WTC11 (cell line): ENCODE measurements at regions not wholly inside any gene's neighbourhood (a gene's known extent, or its start where the extent isn't known, plus 50 kb on each side); places are given as distances from the start of the nearest gene placed in this dataset.

Source experiments
- ATAC-seq: fragments of 200-7000 bp; cut with Tn5 transposase; 2 replicates; pipeline ENCODE4 v1.10.0; 2021; ENCODE audit warnings: mild to moderate bottlenecking, moderate library complexity
- CTCF ChIA-PET: fragments of 300-600 bp; sonication (Branson Sonifier 250); formaldehyde crosslinking; loops from one replicate; lab custom pipeline; 2021; ENCODE audit warnings: antibody characterized with exemption; lab: Charles Lee
- POLR2A ChIA-PET: fragments of 350-600 bp; sonication (Branson Sonifier 250); formaldehyde crosslinking; loops from one replicate; lab custom pipeline; 2021; ENCODE audit warnings: antibody characterized with exemption; lab: Charles Lee
- DNase-seq: peaks from one replicate; pipeline ENCODE4 v3.0.0; 2021; ENCODE audit warnings: low spot score
- H3K27ac Mint-ChIP-seq: 2 replicates; pipeline ENCODE4 v1.8.0; 2021; ENCODE audit warnings: mixed read lengths
- H3K27me3 Mint-ChIP-seq: 2 replicates; pipeline ENCODE4 v1.8.0; 2021; ENCODE audit warnings: low read depth, mild to moderate bottlenecking, moderate library complexity, mixed read lengths
- H3K36me3 Mint-ChIP-seq: 2 replicates; pipeline ENCODE4 v1.8.0; 2021; ENCODE audit warnings: mixed read lengths
- H3K4me1 Mint-ChIP-seq: 2 replicates; pipeline ENCODE4 v1.8.0; 2022; ENCODE audit warnings: mixed read lengths
- H3K4me3 Mint-ChIP-seq: 2 replicates; pipeline ENCODE4 v1.8.0; 2021; ENCODE audit warnings: mild to moderate bottlenecking, moderate library complexity, mixed read lengths
- H3K9me3 Mint-ChIP-seq: 2 replicates; pipeline ENCODE4 v1.8.0; 2021; ENCODE audit warnings: mixed read lengths
- ATF2 ChIP-seq: sonication (generic); formaldehyde crosslinking; IDR thresholded peaks from 2 replicates; pipeline ENCODE4 v1.8.1; 2022; ENCODE audit warnings: low read depth, missing genetic modification reagents, borderline replicate concordance
- CDX4 ChIP-seq: fragments of 250-450 bp; sonication (Bioruptor Pico); IDR thresholded peaks from 2 replicates; pipeline ENCODE4 v1.9.0; 2021; ENCODE audit warnings: moderate library complexity, mild to moderate bottlenecking, inconsistent platforms, borderline replicate concordance
- E2F4 ChIP-seq: sonication (generic); formaldehyde crosslinking; IDR thresholded peaks from 2 replicates; pipeline ENCODE4 v1.8.1; 2022; ENCODE audit warnings: low read depth, mild to moderate bottlenecking, moderate library complexity, missing genetic modification reagents, borderline replicate concordance
- ESRRA ChIP-seq: sonication (generic); formaldehyde crosslinking; IDR thresholded peaks from 2 replicates; pipeline ENCODE4 v1.8.1; 2022; ENCODE audit warnings: mild to moderate bottlenecking, missing genetic modification reagents, borderline replicate concordance
- GRHL2 ChIP-seq: fragments of 250-450 bp; sonication (Bioruptor Pico); IDR thresholded peaks from 2 replicates; pipeline ENCODE4 v1.8.0; 2022; ENCODE audit warnings: mild to moderate bottlenecking, moderate library complexity; ENCODE audit not compliant: insufficient replicate concordance, severe bottlenecking
- GTF2I ChIP-seq: fragments of 250-450 bp; sonication (Bioruptor Pico); conservative IDR thresholded peaks from 2 replicates; pipeline ENCODE4 v1.4.0; 2021; ENCODE audit warnings: mild to moderate bottlenecking
- HMGA2 ChIP-seq: fragments of 250-450 bp; sonication (Bioruptor Pico); IDR thresholded peaks from 2 replicates; pipeline ENCODE4 v1.4.0; 2021; ENCODE audit warnings: mild to moderate bottlenecking, moderate library complexity
- IRF2 ChIP-seq: sonication (generic); formaldehyde crosslinking; IDR thresholded peaks from 2 replicates; pipeline ENCODE4 v1.8.0; 2022; ENCODE audit warnings: low read depth, missing genetic modification reagents, borderline replicate concordance
- JAZF1 ChIP-seq: fragments of 250-450 bp; sonication (Bioruptor Pico); IDR thresholded peaks from 2 replicates; pipeline ENCODE4 v1.9.0; 2021; ENCODE audit warnings: moderate library complexity, mild to moderate bottlenecking, inconsistent platforms
- NFYB ChIP-seq: sonication (generic); formaldehyde crosslinking; conservative IDR thresholded peaks from 2 replicates; pipeline ENCODE4 v1.8.0; 2022; ENCODE audit warnings: low read depth, missing genetic modification reagents
- NR1H2 ChIP-seq: sonication (generic); formaldehyde crosslinking; IDR thresholded peaks from 2 replicates; pipeline ENCODE4 v1.9.0; 2021; ENCODE audit warnings: mild to moderate bottlenecking, moderate library complexity, missing genetic modification reagents
- NR2C2 ChIP-seq: sonication (generic); formaldehyde crosslinking; IDR thresholded peaks from 2 replicates; pipeline ENCODE4 v1.8.0; 2022; ENCODE audit warnings: mild to moderate bottlenecking, missing genetic modification reagents
- OVOL2 ChIP-seq: fragments of 250-450 bp; sonication (Bioruptor Pico); IDR thresholded peaks from 2 replicates; pipeline ENCODE4 v1.9.0; 2021; ENCODE audit warnings: mild to moderate bottlenecking, borderline replicate concordance
- PRDM15 ChIP-seq: sonication (generic); formaldehyde crosslinking; IDR thresholded peaks from 2 replicates; pipeline ENCODE4 v1.8.0; 2022; ENCODE audit warnings: missing genetic modification reagents
- PREB ChIP-seq: sonication (generic); formaldehyde crosslinking; IDR thresholded peaks from 2 replicates; pipeline ENCODE4 v1.8.1; 2022; ENCODE audit warnings: mild to moderate bottlenecking, missing genetic modification reagents, moderate library complexity, borderline replicate concordance
- RELA ChIP-seq: sonication (generic); formaldehyde crosslinking; IDR thresholded peaks from 2 replicates; pipeline ENCODE4 v1.8.1; 2022; ENCODE audit warnings: missing genetic modification reagents, mild to moderate bottlenecking, borderline replicate concordance
- RORB ChIP-seq: fragments of 250-450 bp; sonication (Bioruptor Pico); IDR thresholded peaks from 2 replicates; pipeline ENCODE4 v1.9.0; 2021; ENCODE audit warnings: mild to moderate bottlenecking
- SOX15 ChIP-seq: fragments of 250-450 bp; sonication (Bioruptor Pico); IDR thresholded peaks from 2 replicates; pipeline ENCODE4 v1.9.0; 2021; ENCODE audit warnings: mild to moderate bottlenecking
- TEAD1 ChIP-seq: sonication (generic); formaldehyde crosslinking; IDR thresholded peaks from 2 replicates; pipeline ENCODE4 v1.8.0; 2022; ENCODE audit warnings: mild to moderate bottlenecking, missing genetic modification reagents
- ZBTB43 ChIP-seq: sonication (generic); formaldehyde crosslinking; IDR thresholded peaks from 2 replicates; pipeline ENCODE4 v1.8.1; 2023; ENCODE audit warnings: mild to moderate bottlenecking, missing genetic modification reagents
- ZNF232 ChIP-seq: sonication (generic); formaldehyde crosslinking; IDR thresholded peaks from 2 replicates; pipeline ENCODE4 v1.8.0; 2022; ENCODE audit warnings: mild to moderate bottlenecking, missing genetic modification reagents
- ZNF416 ChIP-seq: fragments of 250-450 bp; sonication (Bioruptor Pico); IDR thresholded peaks from 2 replicates; pipeline ENCODE4 v1.9.0; 2021; ENCODE audit warnings: mild to moderate bottlenecking, inconsistent platforms
- ZNF532 ChIP-seq: fragments of 250-450 bp; sonication (Bioruptor Pico); IDR thresholded peaks from 2 replicates; pipeline ENCODE4 v1.9.0; 2021; ENCODE audit warnings: mild to moderate bottlenecking, borderline replicate concordance

GRCh38 chr1:219753914-219754313 lies 141.0 kb upstream of the ZC3H11B start:
- Mint-ChIP-seq H3K27me3 (no peaks in the 10 kb centered on the region), H3K4me1 (no peaks in the 10 kb centered on the region; the same call in 1 of the 2 replicates), H3K4me3 (no peak overlapping the region)
- TF ChIP-seq RELA (CRISPR knock-in tag) = no peak
- TF ChIP-seq NR2C2 = no peak
- no peak for TF ChIP-seq GTF2I (CRISPR knock-in tag)
- TF ChIP-seq ZNF416 (CRISPR knock-in tag) = no peak
- no peak for TF ChIP-seq ZNF532
- no peak for TF ChIP-seq TEAD1 (CRISPR knock-in tag)
- no peak for TF ChIP-seq PREB (CRISPR knock-in tag)
- no peak for TF ChIP-seq SOX15 (CRISPR knock-in tag)
- TF ChIP-seq E2F4 = no peak
- no peak for TF ChIP-seq PRDM15 (CRISPR knock-in tag)
- no peak for TF ChIP-seq GRHL2 (CRISPR knock-in tag)
- no peak for TF ChIP-seq ESRRA (CRISPR knock-in tag)
- TF ChIP-seq ZNF232 (CRISPR knock-in tag) = no peak
- TF ChIP-seq RORB (CRISPR knock-in tag) = no peak
- TF ChIP-seq HMGA2 = no peak
- TF ChIP-seq, all 79 proteins: peak for 0
- ATAC-seq (no peak), DNase-seq (no peak)
- ChIA-PET POLR2A (no interaction called here), CTCF (no interaction called here)
- Mint-ChIP-seq H3K27ac (no peak overlapping the region), H3K9me3 (no peaks in the 10 kb centered on the region), H3K36me3 (no peaks in the 10 kb centered on the region)

GRCh38 chr1:219752645-219753044 lies 139.7 kb upstream of the ZC3H11B start:
- no peak overlapping the region for H3K27ac Mint-ChIP-seq
- POLR2A ChIA-PET = no interaction called here
- H3K4me3 Mint-ChIP-seq = no peak overlapping the region
- H3K9me3 Mint-ChIP-seq = no peaks in the 10 kb centered on the region
- no peaks in the 10 kb centered on the region for H3K27me3 Mint-ChIP-seq
- H3K4me1 Mint-ChIP-seq = no peaks in the 10 kb centered on the region
- DNase-seq (no peak), ATAC-seq (no peak)
- H3K36me3 Mint-ChIP-seq = no peaks in the 10 kb centered on the region
- CTCF ChIA-PET = no interaction called here
- TF ChIP-seq ATF2 (CRISPR knock-in tag) (no peak), IRF2 (no peak), OVOL2 (CRISPR knock-in tag) (no peak), NR1H2 (CRISPR knock-in tag) (no peak), JAZF1 (CRISPR knock-in tag) (no peak), ZBTB43 (no peak), CDX4 (no peak), HMGA2 (no peak), NFYB (CRISPR knock-in tag) (no peak)
